ENCODE measurements at regions not wholly inside any gene's neighbourhood (a gene's known extent, or its start where the extent isn't known, plus 50 kb on each side); places are given as distances from the start of the nearest gene placed in this dataset.

- Mint-ChIP-seq H3K4me3 (no peak overlapping the region), H3K27me3 (no peaks in the 10 kb centered on the region), H3K9me3 (peaks cover 0 to 5% of the 10 kb centered on the region in 2 donors), H3K4me1 (ENCODE audit: low read depth in 2 of 2) (no peaks in the 10 kb centered on the region), H3K36me3 (ENCODE audit: insufficient read depth) (no peaks in the 10 kb centered on the region), H3K27ac (no peak overlapping the region)
- DNase-seq = no peak
- ATAC-seq (replicated peaks) = no peak
Observed at GRCh38 chr12:77243345-77243744, 178.0 kb upstream of the E2F7 start.

GRCh38 chr12:77239617-77240016 lies 174.2 kb upstream of the E2F7 start:
- peaks cover 0 to 4% of the 10 kb centered on the region in 2 donors for H3K9me3 Mint-ChIP-seq
- no peaks in the 10 kb centered on the region for H3K4me1 Mint-ChIP-seq (ENCODE audit: low read depth in 2 of 2)
- H3K36me3 Mint-ChIP-seq (ENCODE audit: insufficient read depth) = no peaks in the 10 kb centered on the region
- H3K27me3 Mint-ChIP-seq = no peaks in the 10 kb centered on the region
- DNase-seq (no peak), ATAC-seq (replicated peaks) (no peak)
- no peak overlapping the region for H3K27ac Mint-ChIP-seq
- no peak overlapping the region for H3K4me3 Mint-ChIP-seq

GRCh38 chr12:77238335-77238734 lies 173.0 kb upstream of the E2F7 start:
- H3K27me3 Mint-ChIP-seq = no peaks in the 10 kb centered on the region

GRCh38 chr12:77237896-77238295 lies 172.5 kb upstream of the E2F7 start:
- Mint-ChIP-seq H3K36me3 (ENCODE audit: insufficient read depth) (no peaks in the 10 kb centered on the region), H3K4me3 (no peak overlapping the region), H3K4me1 (ENCODE audit: low read depth in 2 of 2) (no peaks in the 10 kb centered on the region), H3K9me3 (peaks cover 0 to 6% of the 10 kb centered on the region in 2 donors), H3K27me3 (no peaks in the 10 kb centered on the region), H3K27ac (no peak overlapping the region)
- DNase-seq (no peak), ATAC-seq (replicated peaks) (no peak)

More at GRCh38 chr12:77238335-77238734, 173.0 kb upstream of the E2F7 start:
- ATAC-seq (replicated peaks) = no peak
- Mint-ChIP-seq H3K36me3 (ENCODE audit: insufficient read depth) (no peaks in the 10 kb centered on the region), H3K4me3 (no peak overlapping the region), H3K4me1 (ENCODE audit: low read depth in 2 of 2) (no peaks in the 10 kb centered on the region), H3K27ac (no peak overlapping the region), H3K9me3 (peaks cover 0 to 6% of the 10 kb centered on the region in 2 donors)
- no peak for DNase-seq

GRCh38 chr12:77236066-77236465 lies 170.7 kb upstream of the E2F7 start:
- DNase-seq (no peak), ATAC-seq (replicated peaks) (no peak)
- H3K36me3 Mint-ChIP-seq (ENCODE audit: insufficient read depth) = no peaks in the 10 kb centered on the region
- H3K27ac Mint-ChIP-seq = no peak overlapping the region
- no peaks in the 10 kb centered on the region for H3K4me1 Mint-ChIP-seq (ENCODE audit: low read depth in 2 of 2)
- peaks cover 0 to 6% of the 10 kb centered on the region in 2 donors for H3K9me3 Mint-ChIP-seq
- H3K4me3 Mint-ChIP-seq = no peak overlapping the region
- H3K27me3 Mint-ChIP-seq = no peaks in the 10 kb centered on the region

- ATAC-seq (replicated peaks) = no peak
- H3K4me3 Mint-ChIP-seq = no peak overlapping the region
- no peak overlapping the region for H3K27ac Mint-ChIP-seq
Observed at GRCh38 chr12:77232045-77232444, 166.7 kb upstream of the E2F7 start.

GRCh38 chr12:77231501-77231918 lies 166.1 kb upstream of the E2F7 start:
- no peak for DNase-seq
- Mint-ChIP-seq H3K27me3 (no peaks in the 10 kb centered on the region), H3K9me3 (peaks cover 0 to 9% of the 10 kb centered on the region in 2 donors), H3K36me3 (ENCODE audit: insufficient read depth) (no peaks in the 10 kb centered on the region), H3K4me1 (ENCODE audit: low read depth in 2 of 2) (no peaks in the 10 kb centered on the region), H3K27ac (no peak overlapping the region), H3K4me3 (no peak overlapping the region)
- no peak for ATAC-seq (replicated peaks)

More at GRCh38 chr12:77232045-77232444, 166.7 kb upstream of the E2F7 start:
- Mint-ChIP-seq H3K9me3 (peaks cover 0 to 9% of the 10 kb centered on the region in 2 donors), H3K27me3 (no peaks in the 10 kb centered on the region), H3K36me3 (ENCODE audit: insufficient read depth) (no peaks in the 10 kb centered on the region), H3K4me1 (ENCODE audit: low read depth in 2 of 2) (no peaks in the 10 kb centered on the region)
- no peak for DNase-seq

- no peak overlapping the region for H3K27ac Mint-ChIP-seq
- no peak overlapping the region for H3K4me3 Mint-ChIP-seq
- no peaks in the 10 kb centered on the region for H3K4me1 Mint-ChIP-seq (ENCODE audit: low read depth in 2 of 2)
- DNase-seq (no peak), ATAC-seq (replicated peaks) (no peak)
- no peaks in the 10 kb centered on the region for H3K36me3 Mint-ChIP-seq (ENCODE audit: insufficient read depth)
- H3K27me3 Mint-ChIP-seq = no peaks in the 10 kb centered on the region
- H3K9me3 Mint-ChIP-seq = peaks cover 0 to 6% of the 10 kb centered on the region in 2 donors
Observed at GRCh38 chr12:77229640-77230442, 164.5 kb upstream of the E2F7 start.

- Mint-ChIP-seq H3K27ac (no peak overlapping the region), H3K9me3 (peaks cover 0 to 3% of the 10 kb centered on the region in 2 donors), H3K4me3 (no peak overlapping the region), H3K4me1 (ENCODE audit: low read depth in 2 of 2) (no peaks in the 10 kb centered on the region), H3K27me3 (no peaks in the 10 kb centered on the region), H3K36me3 (ENCODE audit: insufficient read depth) (no peaks in the 10 kb centered on the region)
- DNase-seq (no peak), ATAC-seq (replicated peaks) (no peak)
Observed at GRCh38 chr12:77228376-77228775, 163.0 kb upstream of the E2F7 start.

- Mint-ChIP-seq H3K9me3 (peaks cover 0 to 3% of the 10 kb centered on the region in 2 donors), H3K4me3 (no peak overlapping the region), H3K27ac (no peak overlapping the region), H3K27me3 (no peaks in the 10 kb centered on the region), H3K36me3 (ENCODE audit: insufficient read depth) (no peaks in the 10 kb centered on the region), H3K4me1 (ENCODE audit: low read depth in 2 of 2) (no peaks in the 10 kb centered on the region)
- DNase-seq = no peak
- no peak for ATAC-seq (replicated peaks)
Observed at GRCh38 chr12:77226368-77226767, 161.0 kb upstream of the E2F7 start.

GRCh38 chr12:77225373-77225772 lies 160.0 kb upstream of the E2F7 start:
- DNase-seq = no peak
- H3K4me1 Mint-ChIP-seq (ENCODE audit: low read depth in 2 of 2) = no peaks in the 10 kb centered on the region
- H3K4me3 Mint-ChIP-seq = no peak overlapping the region
- no peak overlapping the region for H3K27ac Mint-ChIP-seq
- H3K27me3 Mint-ChIP-seq = no peaks in the 10 kb centered on the region
- no peaks in the 10 kb centered on the region for H3K36me3 Mint-ChIP-seq (ENCODE audit: insufficient read depth)
- no peak for ATAC-seq (replicated peaks)
- peaks cover 0 to 3% of the 10 kb centered on the region in 2 donors for H3K9me3 Mint-ChIP-seq

- H3K36me3 Mint-ChIP-seq (ENCODE audit: insufficient read depth) = no peaks in the 10 kb centered on the region
- no peaks in the 10 kb centered on the region for H3K4me1 Mint-ChIP-seq (ENCODE audit: low read depth in 2 of 2)
- H3K4me3 Mint-ChIP-seq = no peak overlapping the region
- no peaks in the 10 kb centered on the region for H3K27me3 Mint-ChIP-seq
- ATAC-seq (replicated peaks) (no peak), DNase-seq (no peak)
- H3K27ac Mint-ChIP-seq = no peak overlapping the region
- H3K9me3 Mint-ChIP-seq = peaks cover 0 to 3% of the 10 kb centered on the region in 2 donors
Observed at GRCh38 chr12:77224346-77224745, 159.0 kb upstream of the E2F7 start.

- Mint-ChIP-seq H3K9me3 (no peaks in the 10 kb centered on the region), H3K27me3 (no peaks in the 10 kb centered on the region), H3K4me1 (ENCODE audit: low read depth in 2 of 2) (no peaks in the 10 kb centered on the region), H3K36me3 (ENCODE audit: insufficient read depth) (no peaks in the 10 kb centered on the region), H3K4me3 (no peak overlapping the region), H3K27ac (no peak overlapping the region)
- ATAC-seq (replicated peaks) (no peak), DNase-seq (no peak)
Observed at GRCh38 chr12:77222336-77222735, 157.0 kb upstream of the E2F7 start.

- Mint-ChIP-seq H3K36me3 (ENCODE audit: insufficient read depth) (no peaks in the 10 kb centered on the region), H3K9me3 (peaks cover under 1 to 3% of the 10 kb centered on the region in 2 donors), H3K27me3 (no peaks in the 10 kb centered on the region), H3K4me3 (no peak overlapping the region), H3K4me1 (ENCODE audit: low read depth in 2 of 2) (no peaks in the 10 kb centered on the region), H3K27ac (no peak overlapping the region)
- ATAC-seq (replicated peaks) (no peak), DNase-seq (no peak)
Observed at GRCh38 chr12:77220586-77220985, 155.2 kb upstream of the E2F7 start.
